Panc1 (cell line): ENCODE measurements at regions not wholly inside any gene's neighbourhood (a gene's known extent, or its start where the extent isn't known, plus 50 kb on each side); places are given as distances from the start of the nearest gene placed in this dataset.

ENCODE experiments used
- ATAC-seq: fragments of 200-7000 bp; cut with Tn5 transposase; 2 replicates; pipeline ENCODE4 v1.9.1; 2020; ENCODE audit warnings: mild to moderate bottlenecking, moderate library complexity
- BruUV-seq: library from RNA; stranded (reverse); fragments of 400-500 nt; replicated peaks from 2 replicates; lab custom pipeline; 2021; lab: Mats Ljungman, UMichigan
- CTCF ChIA-PET: fragments of 300-600 bp; sonication (Branson Sonifier 250); formaldehyde crosslinking; loops from one replicate; lab custom pipeline; 2022; ENCODE audit warnings: antibody characterized with exemption; lab: Charles Lee
- POLR2A ChIA-PET: fragments of 300-600 bp; sonication (Branson Sonifier 250); formaldehyde crosslinking; loops from one replicate; lab custom pipeline; 2022; ENCODE audit warnings: antibody characterized with exemption; lab: Charles Lee
- DNase-seq: peaks from one replicate; pipeline ENCODE4 v3.0.0-alpha.2; 2010; ENCODE audit warnings: low read depth, low spot score
- H3K27ac ChIP-seq: 2 replicates; pipeline ENCODE4 v1.5.1; 2011; ENCODE audit warnings: mild to moderate bottlenecking, low read length, inconsistent platforms
- H3K27me3 ChIP-seq: fragments of 200-500 bp; sonication (Bioruptor generic); 2 replicates; pipeline ENCODE4 v1.6.0; 2014; ENCODE audit warnings: low read length, inconsistent platforms; ENCODE audit not compliant: control insufficient read depth, insufficient read depth
- H3K36me3 ChIP-seq: fragments of 200-500 bp; sonication (Bioruptor generic); 2 replicates; pipeline ENCODE4 v1.5.1; 2014; ENCODE audit warnings: inconsistent platforms, mild to moderate bottlenecking, low read length, moderate library complexity; ENCODE audit not compliant: control insufficient read depth, insufficient read depth
- H3K4me1 ChIP-seq: 2 replicates; pipeline ENCODE4 v1.5.1; 2011; ENCODE audit warnings: inconsistent platforms, mild to moderate bottlenecking, low read length, moderate library complexity; ENCODE audit not compliant: control insufficient read depth, insufficient read depth
- H3K4me3 ChIP-seq, 2 experiments: 2 replicates each; pipeline ENCODE4 v1.5.1; 2011 to 2012; ENCODE audit warnings: low read depth in 2 of 2, low read length in 2 of 2, mild to moderate bottlenecking in 2 of 2, inconsistent platforms in 1 of 2, moderate library complexity in 1 of 2
- H3K9me3 ChIP-seq: fragments of 200-500 bp; sonication (Bioruptor generic); 2 replicates; pipeline ENCODE4 v1.5.1; 2014; ENCODE audit warnings: low read depth, mild to moderate bottlenecking, inconsistent platforms, low read length, moderate library complexity; ENCODE audit not compliant: control insufficient read depth, insufficient read depth
- POLR2AphosphoS5 ChIP-seq: IDR thresholded peaks from 2 replicates; pipeline ENCODE4 v1.6.1; 2012; ENCODE audit warnings: mild to moderate bottlenecking, low read depth, low read length, moderate library complexity
- SIN3A ChIP-seq: IDR thresholded peaks from 2 replicates; pipeline ENCODE4 v1.6.1; 2012; ENCODE audit warnings: low read depth, mild to moderate bottlenecking, low read length, moderate library complexity, borderline replicate concordance; ENCODE audit not compliant: insufficient read depth
- TCF7L2 ChIP-seq: IDR thresholded peaks from 2 replicates; pipeline ENCODE4 v1.6.1; 2011; ENCODE audit warnings: mild to moderate bottlenecking, low read depth, low read length, inconsistent platforms
- in situ Hi-C: cut with HindIII; loops from 2 replicates; pipeline ENCODE4 v1.10.0; 2016; ENCODE audit warnings: low sequenced_read_pairs, low pct_unique_long_range_greater_than_20kb
- intact Hi-C: fragments of 100-400 bp; cut with micrococcal nuclease; formaldehyde crosslinking; loops from one replicate; pipeline ENCODE4 v1.10.0; 2022; ENCODE audit not compliant: unreplicated experiment
- TF ChIP-seq, protein P1 (sequence below): fragments of 450-650 bp; IDR thresholded peaks from 2 replicates; pipeline ENCODE4 v1.5.1; 2017; ENCODE audit warnings: mild to moderate bottlenecking
- TF ChIP-seq, protein P2 (sequence below), 2 experiments: IDR thresholded peaks; 2 replicates each; pipeline ENCODE4 v1.6.1; 2011 to 2012; ENCODE audit warnings: low read depth in 2 of 2, control low read depth in 1 of 2, low read length in 1 of 2, mild to moderate bottlenecking in 1 of 2, moderate library complexity in 1 of 2; ENCODE audit not compliant: insufficient read depth in 1 of 2

GRCh38 chr7:1325246-1325645 is 92.6 kb downstream of the UNCX start:
- in situ Hi-C loops (no loop called here), intact Hi-C loops (no loop called here)
- POLR2A ChIA-PET, result no interaction called here
- no peaks in the 10 kb centered on the region for H3K27me3 ChIP-seq
- CTCF ChIA-PET, result no interaction called here
- ATAC-seq, result no peak
- BruUV-seq, result no TSS peak
- H3K4me3 ChIP-seq, result no peak overlapping the region
- H3K36me3 ChIP-seq, result no peaks in the 10 kb centered on the region
- H3K4me1 ChIP-seq, result no peaks in the 10 kb centered on the region
- H3K9me3 ChIP-seq, result no peaks in the 10 kb centered on the region
- TF ChIP-seq SIN3A (no peak), POLR2AphosphoS5 (no peak), TCF7L2 (no peak)
- TF ChIP-seq, protein P1, sequence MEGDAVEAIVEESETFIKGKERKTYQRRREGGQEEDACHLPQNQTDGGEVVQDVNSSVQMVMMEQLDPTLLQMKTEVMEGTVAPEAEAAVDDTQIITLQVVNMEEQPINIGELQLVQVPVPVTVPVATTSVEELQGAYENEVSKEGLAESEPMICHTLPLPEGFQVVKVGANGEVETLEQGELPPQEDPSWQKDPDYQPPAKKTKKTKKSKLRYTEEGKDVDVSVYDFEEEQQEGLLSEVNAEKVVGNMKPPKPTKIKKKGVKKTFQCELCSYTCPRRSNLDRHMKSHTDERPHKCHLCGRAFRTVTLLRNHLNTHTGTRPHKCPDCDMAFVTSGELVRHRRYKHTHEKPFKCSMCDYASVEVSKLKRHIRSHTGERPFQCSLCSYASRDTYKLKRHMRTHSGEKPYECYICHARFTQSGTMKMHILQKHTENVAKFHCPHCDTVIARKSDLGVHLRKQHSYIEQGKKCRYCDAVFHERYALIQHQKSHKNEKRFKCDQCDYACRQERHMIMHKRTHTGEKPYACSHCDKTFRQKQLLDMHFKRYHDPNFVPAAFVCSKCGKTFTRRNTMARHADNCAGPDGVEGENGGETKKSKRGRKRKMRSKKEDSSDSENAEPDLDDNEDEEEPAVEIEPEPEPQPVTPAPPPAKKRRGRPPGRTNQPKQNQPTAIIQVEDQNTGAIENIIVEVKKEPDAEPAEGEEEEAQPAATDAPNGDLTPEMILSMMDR, result no peak
- TF ChIP-seq, protein P2, sequence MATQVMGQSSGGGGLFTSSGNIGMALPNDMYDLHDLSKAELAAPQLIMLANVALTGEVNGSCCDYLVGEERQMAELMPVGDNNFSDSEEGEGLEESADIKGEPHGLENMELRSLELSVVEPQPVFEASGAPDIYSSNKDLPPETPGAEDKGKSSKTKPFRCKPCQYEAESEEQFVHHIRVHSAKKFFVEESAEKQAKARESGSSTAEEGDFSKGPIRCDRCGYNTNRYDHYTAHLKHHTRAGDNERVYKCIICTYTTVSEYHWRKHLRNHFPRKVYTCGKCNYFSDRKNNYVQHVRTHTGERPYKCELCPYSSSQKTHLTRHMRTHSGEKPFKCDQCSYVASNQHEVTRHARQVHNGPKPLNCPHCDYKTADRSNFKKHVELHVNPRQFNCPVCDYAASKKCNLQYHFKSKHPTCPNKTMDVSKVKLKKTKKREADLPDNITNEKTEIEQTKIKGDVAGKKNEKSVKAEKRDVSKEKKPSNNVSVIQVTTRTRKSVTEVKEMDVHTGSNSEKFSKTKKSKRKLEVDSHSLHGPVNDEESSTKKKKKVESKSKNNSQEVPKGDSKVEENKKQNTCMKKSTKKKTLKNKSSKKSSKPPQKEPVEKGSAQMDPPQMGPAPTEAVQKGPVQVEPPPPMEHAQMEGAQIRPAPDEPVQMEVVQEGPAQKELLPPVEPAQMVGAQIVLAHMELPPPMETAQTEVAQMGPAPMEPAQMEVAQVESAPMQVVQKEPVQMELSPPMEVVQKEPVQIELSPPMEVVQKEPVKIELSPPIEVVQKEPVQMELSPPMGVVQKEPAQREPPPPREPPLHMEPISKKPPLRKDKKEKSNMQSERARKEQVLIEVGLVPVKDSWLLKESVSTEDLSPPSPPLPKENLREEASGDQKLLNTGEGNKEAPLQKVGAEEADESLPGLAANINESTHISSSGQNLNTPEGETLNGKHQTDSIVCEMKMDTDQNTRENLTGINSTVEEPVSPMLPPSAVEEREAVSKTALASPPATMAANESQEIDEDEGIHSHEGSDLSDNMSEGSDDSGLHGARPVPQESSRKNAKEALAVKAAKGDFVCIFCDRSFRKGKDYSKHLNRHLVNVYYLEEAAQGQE (IDR thresholded peaks at IDR 0.05; ENCODE audit: insufficient read depth in 1 of 2, low read depth in 2 of 2, low read length in 1 of 2), result no peak
- DNase-seq, result no peak
- no peak overlapping the region for H3K27ac ChIP-seq

DNA sequence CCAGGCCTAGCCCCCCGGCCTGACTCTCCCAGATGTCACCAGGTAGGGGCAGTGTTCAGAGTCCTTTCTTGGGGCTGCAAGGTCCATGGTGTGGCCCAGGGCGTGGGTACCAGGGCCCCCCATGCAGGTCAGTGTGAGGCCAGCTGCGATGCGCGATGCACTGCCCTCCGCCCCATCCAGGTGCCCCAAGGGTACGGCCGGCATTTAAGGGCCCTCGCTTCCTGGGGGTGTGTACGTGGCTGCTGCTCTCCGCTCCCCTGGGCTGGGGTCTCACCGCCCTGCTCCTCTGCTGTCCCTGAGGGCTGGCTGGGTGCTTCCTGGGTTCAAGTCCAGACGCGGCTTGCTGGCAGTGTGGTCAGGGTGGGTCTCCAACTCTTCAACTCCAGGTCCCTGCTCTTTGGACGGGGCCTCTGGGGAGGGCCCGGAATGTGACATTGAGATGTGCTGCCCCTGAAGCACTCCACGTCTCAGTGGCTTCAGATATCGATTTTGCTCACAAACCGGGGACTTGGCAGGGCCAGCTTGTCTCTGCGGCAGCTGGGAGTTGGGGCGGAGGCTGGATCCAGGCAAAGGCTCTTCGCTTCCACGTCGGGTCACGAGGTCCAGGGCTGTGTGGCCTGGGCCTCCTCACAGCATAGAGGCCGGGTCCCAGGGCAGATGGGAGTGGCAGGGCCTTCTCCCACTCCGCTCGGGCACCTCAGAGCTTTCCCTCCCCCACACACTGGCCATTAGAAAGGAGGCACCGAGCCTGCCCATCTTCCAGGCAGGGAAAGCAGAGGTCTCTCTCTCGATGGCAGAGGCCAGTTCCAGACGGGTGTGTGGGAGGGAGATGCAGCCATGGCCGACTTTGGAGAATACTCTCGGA is 93.2 kb downstream of the UNCX start:
- TF ChIP-seq, protein P1, result no peak
- POLR2A ChIA-PET, result no interaction called here
- in situ Hi-C loops (no loop called here), intact Hi-C loops (no loop called here)
- H3K27ac ChIP-seq, result no peak overlapping the region
- CTCF ChIA-PET, result no interaction called here
- H3K4me1 ChIP-seq, result no peaks in the 10 kb centered on the region
- no peak for DNase-seq
- no peaks in the 10 kb centered on the region for H3K9me3 ChIP-seq
- 0 out of 2 replicates have a peak, but pooled peaks have one; percentile 21 for ATAC-seq
- H3K27me3 ChIP-seq, result no peaks in the 10 kb centered on the region
- no TSS peak for BruUV-seq
- H3K36me3 ChIP-seq, result no peaks in the 10 kb centered on the region
- H3K4me3 ChIP-seq, result no peak overlapping the region
